ENCODE measurements at regions not wholly inside any gene's neighbourhood (a gene's known extent, or its start where the extent isn't known, plus 50 kb on each side); places are given as distances from the start of the nearest gene placed in this dataset.

GRCh38 chr5:143739746-143740145, 72.2 kb upstream of the HMHB1 start:
- Histone ChIP-seq H3K36me3 (replicated peaks; ENCODE audit: insufficient read depth, low read length) (no peaks in the 10 kb centered on the region), H3K9me2 (replicated peaks; ENCODE audit: insufficient read depth, low read length) (no peaks in the 10 kb centered on the region), H3K79me2 (ENCODE audit: low read length) (no peaks in the 10 kb centered on the region), H3F3A (ENCODE audit: insufficient read depth, low read length) (no peaks in the 10 kb centered on the region), H3K27ac (ENCODE audit: low read length) (no peak overlapping the region), H3K9ac (ENCODE audit: low read length) (no peak overlapping the region), H3K4me2 (ENCODE audit: low read depth, low read length) (no peak overlapping the region), H3K27me3 (replicated peaks; ENCODE audit: insufficient read depth, low read length) (no peaks in the 10 kb centered on the region), H3K4me1 (ENCODE audit: low read length) (no peaks in the 10 kb centered on the region), H4K20me1 (ENCODE audit: insufficient read depth, low read length) (no peaks in the 10 kb centered on the region), H3K4me3 (ENCODE audit: low read length) (no peak overlapping the region), H3K9me3 (replicated peaks; ENCODE audit: insufficient read depth, low read length) (no peaks in the 10 kb centered on the region), H2AFZ (ENCODE audit: low read length) (no peak overlapping the region)
- TF ChIP-seq EZH2 (optimal IDR thresholded peaks at IDR 0.05; ENCODE audit: low read depth, low read length) (no peak), CTCF (IDR thresholded peaks at IDR 0.05; ENCODE audit: low read length) (no peak), EZH2phosphoT487 (IDR thresholded peaks at IDR 0.05; ENCODE audit: low read length) (no peak)
- no peak for DNase-seq

DNA sequence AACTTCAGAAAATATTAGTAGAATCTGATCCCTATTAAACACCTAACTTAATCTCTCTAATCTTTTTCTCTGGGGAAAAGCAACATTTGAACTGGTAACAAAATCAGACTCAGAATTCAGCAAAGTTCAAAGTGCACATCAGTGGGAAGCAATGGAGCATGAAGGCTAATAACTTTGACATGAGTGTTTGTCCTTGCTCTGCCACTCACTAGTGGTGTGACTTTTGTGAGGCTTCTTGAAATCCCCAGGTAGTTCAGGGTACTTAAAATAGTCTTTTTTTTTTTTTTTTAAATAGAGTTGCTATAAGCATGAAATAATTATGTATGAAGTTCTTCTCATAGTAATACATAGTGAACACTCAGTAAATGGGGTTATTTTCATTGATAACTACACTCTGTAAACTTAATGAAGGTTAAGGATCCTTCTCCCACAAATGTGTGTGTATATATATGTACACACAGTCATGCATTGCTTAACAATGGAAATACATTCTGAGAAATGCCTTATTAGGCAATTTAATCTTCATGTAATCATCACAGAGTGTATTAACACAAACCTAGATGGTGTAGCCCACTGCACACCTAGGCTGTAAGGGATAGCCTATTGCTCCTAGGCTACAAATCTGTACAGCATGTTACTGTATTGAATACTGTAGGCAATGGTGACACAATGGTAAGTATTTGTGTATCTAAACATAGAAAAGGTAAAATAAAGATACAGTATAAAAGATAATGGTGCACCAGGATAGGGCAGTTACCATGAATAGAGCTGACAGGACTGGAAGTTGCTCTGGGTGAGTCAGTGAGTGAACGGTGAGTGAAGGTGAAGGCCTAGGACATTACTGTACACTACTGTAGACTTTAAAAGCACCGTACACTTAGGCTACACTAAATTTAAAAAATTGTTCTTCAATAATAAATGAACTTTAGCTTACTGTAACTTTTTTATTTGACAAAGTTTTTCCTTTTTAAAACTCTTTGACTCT, 73.3 kb upstream of the HMHB1 start:
- H2AFZ ChIP-seq (ENCODE audit: low read length), result no peak overlapping the region
- H3K27ac ChIP-seq (ENCODE audit: low read length), result no peak overlapping the region
- no peaks in the 10 kb centered on the region for H3K36me3 ChIP-seq (replicated peaks; ENCODE audit: insufficient read depth, low read length)
- no peak overlapping the region for H3K4me3 ChIP-seq (ENCODE audit: low read length)
- H3K27me3 ChIP-seq (replicated peaks; ENCODE audit: insufficient read depth, low read length), result no peaks in the 10 kb centered on the region
- no peaks in the 10 kb centered on the region for H3K9me3 ChIP-seq (replicated peaks; ENCODE audit: insufficient read depth, low read length)
- H3K4me1 ChIP-seq (ENCODE audit: low read length), result no peaks in the 10 kb centered on the region
- no peak overlapping the region for H3K4me2 ChIP-seq (ENCODE audit: low read depth, low read length)
- no peak overlapping the region for H3K9ac ChIP-seq (ENCODE audit: low read length)
- no peaks in the 10 kb centered on the region for H3K79me2 ChIP-seq (ENCODE audit: low read length)
- no peaks in the 10 kb centered on the region for H3K9me2 ChIP-seq (replicated peaks; ENCODE audit: insufficient read depth, low read length)
- H3F3A ChIP-seq (ENCODE audit: insufficient read depth, low read length), result no peaks in the 10 kb centered on the region
- no peak for DNase-seq
- TF ChIP-seq CTCF (IDR thresholded peaks at IDR 0.05; ENCODE audit: low read length), result no peak
- no peak for TF ChIP-seq EZH2 (optimal IDR thresholded peaks at IDR 0.05; ENCODE audit: low read depth, low read length)
- TF ChIP-seq EZH2phosphoT487 (IDR thresholded peaks at IDR 0.05; ENCODE audit: low read length), result no peak
- H4K20me1 ChIP-seq (ENCODE audit: insufficient read depth, low read length), result no peaks in the 10 kb centered on the region

- H3K9me3 ChIP-seq (replicated peaks; ENCODE audit: insufficient read depth, low read length), result no peaks in the 10 kb centered on the region
- no peaks in the 10 kb centered on the region for H3F3A ChIP-seq (ENCODE audit: insufficient read depth, low read length)
- DNase-seq, result no peak
- no peaks in the 10 kb centered on the region for H3K79me2 ChIP-seq (ENCODE audit: low read length)
- no peak overlapping the region for H3K27ac ChIP-seq (ENCODE audit: low read length)
- H2AFZ ChIP-seq (ENCODE audit: low read length), result no peak overlapping the region
- no peaks in the 10 kb centered on the region for H3K4me1 ChIP-seq (ENCODE audit: low read length)
- no peak overlapping the region for H3K4me3 ChIP-seq (ENCODE audit: low read length)
- no peaks in the 10 kb centered on the region for H3K36me3 ChIP-seq (replicated peaks; ENCODE audit: insufficient read depth, low read length)
- no peak overlapping the region for H3K4me2 ChIP-seq (ENCODE audit: low read depth, low read length)
- no peaks in the 10 kb centered on the region for H3K27me3 ChIP-seq (replicated peaks; ENCODE audit: insufficient read depth, low read length)
- no peaks in the 10 kb centered on the region for H4K20me1 ChIP-seq (ENCODE audit: insufficient read depth, low read length)
- no peak overlapping the region for H3K9ac ChIP-seq (ENCODE audit: low read length)
- H3K9me2 ChIP-seq (replicated peaks; ENCODE audit: insufficient read depth, low read length), result no peaks in the 10 kb centered on the region
- TF ChIP-seq EZH2 (optimal IDR thresholded peaks at IDR 0.05; ENCODE audit: low read depth, low read length) (no peak), CTCF (IDR thresholded peaks at IDR 0.05; ENCODE audit: low read length) (no peak), EZH2phosphoT487 (IDR thresholded peaks at IDR 0.05; ENCODE audit: low read length) (no peak)
Measured at GRCh38 chr5:143737062-143737461, 74.9 kb upstream of the HMHB1 start.

All from MM.1S (cell line).